Posterior vena cava (tissue), 2 donors: ENCODE measurements at regions not wholly inside any gene's neighbourhood (a gene's known extent, or its start where the extent isn't known, plus 50 kb on each side); places are given as distances from the start of the nearest gene placed in this dataset.

ENCODE experiments used
- DNase-seq: peaks from one replicate; pipeline ENCODE4 v3.0.0-alpha.2; 2020; ENCODE audit warnings: low spot score
- intact Hi-C, 2 donors: fragments of 100-400 bp; cut with DNase I; formaldehyde crosslinking; loops; one replicate each; pipeline versions ENCODE4 v1.14.1 to v1.14.2; 2022 to 2023
- donor health status: DM: yes; HTN: yes; CAD: no.
- donor health status: DM: yes; HTN: yes; CAD: no.

GRCh38 chr15:25515633-25516032 is 76.8 kb upstream of the UBE3A start:
- intact Hi-C loops, result no loop called here
- DNase-seq, result no peak

DNA sequence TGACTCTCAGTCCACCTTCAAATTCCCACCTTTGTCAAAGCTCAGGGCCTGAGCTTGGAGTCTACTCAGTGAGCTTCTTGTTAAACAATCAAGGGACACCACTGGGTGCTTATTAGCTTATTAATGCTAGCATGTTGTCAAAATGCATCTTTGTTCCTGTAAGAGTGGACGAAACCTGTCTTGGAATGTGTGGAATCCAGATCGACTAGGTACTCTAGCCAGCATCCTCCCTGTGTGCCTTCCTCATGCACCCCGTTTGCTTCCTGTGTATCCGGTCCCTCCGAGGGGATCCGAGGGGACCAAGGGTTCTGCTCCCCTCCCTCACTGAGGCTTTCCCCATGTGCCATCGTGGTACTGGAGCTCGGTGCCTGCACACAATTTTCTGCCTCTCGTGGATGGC is 75.7 kb upstream of the UBE3A start:
- intact Hi-C loops, result no loop called here
- no peak for DNase-seq

- intact Hi-C loops, result no loop called here
- no peak for DNase-seq
Observed at GRCh38 chr15:25512957-25513356, 74.1 kb upstream of the UBE3A start.

GRCh38 chr15:25510146-25510545 is 71.3 kb upstream of the UBE3A start:
- intact Hi-C loops, result no loop called here
- no peak for DNase-seq

DNA sequence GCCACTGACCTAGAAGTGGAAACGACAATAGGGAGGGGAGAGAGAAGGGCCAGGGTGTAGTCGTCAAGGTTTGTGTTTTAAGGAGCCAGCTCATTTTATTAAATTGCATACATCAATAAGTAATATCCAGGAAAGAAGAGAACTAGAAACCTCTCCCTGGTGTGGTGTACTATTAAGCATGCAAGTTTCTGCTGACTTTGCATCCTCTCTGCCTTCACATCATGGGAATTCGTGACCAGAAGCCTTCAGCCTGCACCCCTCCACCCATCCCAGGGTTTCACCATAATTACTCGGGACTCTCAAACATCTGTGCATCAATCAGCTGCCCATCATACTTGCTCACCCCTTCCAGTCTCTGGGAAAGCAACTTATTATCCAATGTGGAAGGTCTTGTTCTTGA is 70.9 kb upstream of the UBE3A start:
- intact Hi-C loops, result loop anchor here in 1 of 2 donors (10.0 kb wide), 1 partner anchor 1365 kb away; no protein-coding TSS in a partner anchor
- no peak for DNase-seq

GRCh38 chr15:25508369-25509002 is 69.7 kb upstream of the UBE3A start:
- intact Hi-C loops, result loop anchor here in 1 of 2 donors (10.0 kb wide), 1 partner anchor 1366 kb away; no protein-coding TSS in a partner anchor

DNA sequence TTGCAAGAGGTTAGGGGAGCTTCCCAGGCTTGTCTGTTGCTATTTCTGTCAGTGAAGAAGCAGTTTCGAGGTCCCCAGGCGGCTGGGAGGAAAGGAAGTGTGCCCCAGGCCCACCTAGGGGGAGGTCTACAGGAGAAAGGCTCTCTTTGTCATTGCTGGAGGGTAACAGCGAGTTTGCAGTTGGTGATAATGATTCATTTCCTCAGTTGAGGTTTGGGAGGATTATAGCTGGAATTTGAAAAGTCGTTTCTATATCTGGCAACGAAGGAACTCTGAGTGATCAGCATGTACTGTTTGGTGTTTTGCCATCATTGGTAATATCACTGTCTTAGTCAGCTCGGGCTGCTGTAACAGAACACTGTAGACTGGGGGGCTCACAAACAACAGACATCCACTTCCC is 65.5 kb upstream of the UBE3A start:
- no peak for DNase-seq
- intact Hi-C loops, result loop anchor here in 1 of 2 donors (10.0 kb wide), 1 partner anchor 1370 kb away; no protein-coding TSS in a partner anchor

More at GRCh38 chr15:25508369-25509002, 69.7 kb upstream of the UBE3A start:
- DNase-seq, result no peak

GRCh38 chr15:25501828-25502446 is 63.1 kb upstream of the UBE3A start:
- intact Hi-C loops, result loop anchor here in 1 of 2 donors (10.0 kb wide), 1 partner anchor 1373 kb away; no protein-coding TSS in a partner anchor
- DNase-seq, result no peak

DNA sequence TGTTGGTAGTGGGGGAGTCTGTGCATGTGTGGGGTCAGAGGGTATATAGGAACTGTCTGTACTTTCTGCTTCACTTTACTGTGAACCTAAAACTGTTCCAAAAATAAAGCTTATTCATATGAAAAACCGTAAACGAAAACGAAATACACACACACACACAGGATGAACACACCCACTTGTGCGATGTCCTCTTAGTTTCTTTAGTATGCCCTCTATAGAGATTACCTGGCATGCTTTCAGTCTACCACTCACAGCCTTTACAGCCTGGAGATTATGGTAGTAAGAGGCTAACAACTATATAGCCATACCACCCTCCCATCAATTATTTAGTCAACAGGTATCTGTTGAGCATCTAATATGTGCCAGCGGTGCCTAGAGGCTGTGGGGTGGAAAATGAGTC is 60.0 kb upstream of the UBE3A start:
- intact Hi-C loops, result no loop called here
- no peak for DNase-seq

DNA sequence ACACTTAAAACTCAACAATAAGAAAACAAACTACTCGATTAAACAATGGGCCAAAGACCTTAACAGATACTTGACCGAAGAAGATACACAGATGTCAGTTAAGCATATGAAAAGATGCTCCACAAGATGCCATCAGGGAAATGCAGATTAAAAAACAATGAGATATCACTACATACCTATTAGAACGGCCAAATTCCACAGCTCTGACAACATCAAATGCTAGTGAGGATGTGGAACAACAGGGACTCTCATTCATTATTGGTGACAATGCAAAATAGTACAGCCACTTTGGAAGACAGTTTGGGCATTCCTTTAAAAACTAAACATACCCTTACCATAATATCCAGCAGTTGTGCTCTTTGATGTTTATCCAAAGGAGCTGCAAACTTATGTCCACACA is 59.1 kb upstream of the UBE3A start:
- intact Hi-C loops, result no loop called here
- DNase-seq, result no peak

DNA sequence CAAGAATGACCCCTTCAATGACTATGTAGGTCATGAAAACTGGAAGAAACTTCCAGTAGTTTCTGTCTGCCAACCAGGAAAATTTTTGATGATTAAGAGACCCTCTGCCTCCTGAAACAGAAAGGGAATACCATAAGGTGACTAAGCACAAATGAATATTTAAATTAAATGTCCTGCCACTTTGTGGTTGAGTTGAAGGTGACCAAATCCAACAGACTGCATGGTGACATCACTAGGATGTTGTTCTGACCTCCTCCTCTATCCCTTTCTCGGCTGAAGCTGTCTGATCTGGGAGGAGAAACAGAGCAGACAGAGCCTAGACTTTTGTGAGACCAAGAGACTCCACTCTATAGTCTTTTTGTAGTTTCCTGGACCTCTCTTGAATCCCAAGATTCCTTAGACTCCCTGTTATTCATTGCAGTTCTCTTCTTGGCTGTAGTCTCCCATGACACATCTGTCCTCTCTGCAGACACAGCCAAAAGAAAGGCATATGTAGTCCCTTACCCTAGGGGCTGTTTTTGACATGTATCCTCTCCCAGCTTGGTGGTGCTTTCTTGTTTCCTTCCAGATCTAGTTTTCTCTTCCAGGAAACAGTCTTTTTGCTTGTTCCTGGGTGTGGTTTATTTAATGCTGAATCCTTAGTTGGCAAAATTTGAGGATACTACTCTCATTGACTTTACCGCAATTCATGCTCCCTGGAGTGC is 55.2 kb upstream of the UBE3A start:
- DNase-seq, result no peak
- intact Hi-C loops, result no loop called here

GRCh38 chr15:25492315-25492714 is 53.5 kb upstream of the UBE3A start:
- intact Hi-C loops, result no loop called here
- no peak for DNase-seq
